T-helper 9 cell (primary cell): ENCODE measurements at regions not wholly inside any gene's neighbourhood (a gene's known extent, or its start where the extent isn't known, plus 50 kb on each side); places are given as distances from the start of the nearest gene placed in this dataset.

Source experiments
- DNase-seq: peaks from one replicate; pipeline ENCODE4 v3.0.0-alpha.2; 2020

GRCh38 chr18:61727241-61728193, 165.3 kb downstream of the RNF152 start:
- DNase-seq, result no peak

- no peak for DNase-seq
These were observed 168.3 kb downstream of the RNF152 start for GRCh38 chr18:61724532-61724931.

GRCh38 chr18:61722247-61722646, 170.6 kb downstream of the RNF152 start:
- no peak for DNase-seq

- DNase-seq, result no peak
These were observed 172.3 kb downstream of the RNF152 start for GRCh38 chr18:61720496-61720895.

- no peak for DNase-seq
These were observed 173.1 kb downstream of the RNF152 start for GRCh38 chr18:61719671-61720070.

GRCh38 chr18:61718944-61719343, 173.9 kb downstream of the RNF152 start:
- no peak for DNase-seq

- no peak for DNase-seq
These were observed 178.4 kb downstream of the RNF152 start for GRCh38 chr18:61714421-61714820.

- no peak for DNase-seq
These were observed 179.3 kb downstream of the RNF152 start for GRCh38 chr18:61713502-61713901.

GRCh38 chr18:61710082-61710620, 182.7 kb downstream of the RNF152 start:
- no peak for DNase-seq

- DNase-seq, result no peak
These were observed 186.4 kb downstream of the RNF152 start for GRCh38 chr18:61706276-61706915.

- no peak for DNase-seq
These were observed 189.3 kb downstream of the RNF152 start for GRCh38 chr18:61703508-61703907.

- no peak for DNase-seq
These were observed 190.8 kb downstream of the RNF152 start for GRCh38 chr18:61702007-61702406.

GRCh38 chr18:61699397-61700110, 193.3 kb downstream of the RNF152 start:
- DNase-seq, result no peak

GRCh38 chr18:61697306-61697909, 195.4 kb downstream of the RNF152 start:
- no peak for DNase-seq

GRCh38 chr18:61694236-61694635, 198.6 kb downstream of the RNF152 start:
- DNase-seq, result no peak

GRCh38 chr18:61690418-61691138, 202.2 kb downstream of the RNF152 start:
- DNase-seq, result no peak

- no peak for DNase-seq
These were observed 205.5 kb downstream of the RNF152 start for GRCh38 chr18:61687317-61687716.

- no peak for DNase-seq
These were observed 209.0 kb downstream of the RNF152 start for GRCh38 chr18:61683856-61684255.

GRCh38 chr18:61681065-61681464, 211.7 kb downstream of the RNF152 start:
- DNase-seq, result no peak

- no peak for DNase-seq
These were observed 213.0 kb downstream of the RNF152 start for GRCh38 chr18:61679836-61680235.

- DNase-seq, result no peak
These were observed 215.3 kb downstream of the RNF152 start for GRCh38 chr18:61677435-61677970.
